Endothelial cell of umbilical vein (primary cell): ENCODE measurements at regions not wholly inside any gene's neighbourhood (a gene's known extent, or its start where the extent isn't known, plus 50 kb on each side); places are given as distances from the start of the nearest gene placed in this dataset.

Source experiments
- BruUV-seq: library from RNA; stranded (reverse); fragments of 400-500 nt; replicated peaks from 2 replicates; lab custom pipeline; 2021; lab: Mats Ljungman, UMichigan
- CTCF ChIA-PET: fragments of 300-600, 350-600 bp; sonication (Branson Sonifier 250); formaldehyde crosslinking; loops from one replicate; lab custom pipeline; 2021; ENCODE audit warnings: antibody characterized with exemption, inconsistent platforms; lab: Charles Lee
- POLR2A ChIA-PET: fragments of 300-600, 350-600 bp; sonication (Branson Sonifier 250); formaldehyde crosslinking; loops from one replicate; lab custom pipeline; 2021; ENCODE audit warnings: antibody characterized with exemption, inconsistent platforms; lab: Charles Lee
- DNase-seq: peaks from one replicate; pipeline ENCODE4 v3.0.0-alpha.2; 2011; ENCODE audit warnings: low read depth, low spot score
- FAIRE-seq: peaks from 2 replicates; lab custom pipeline; 2011; peaks lifted over from hg19 to GRCh38; lab: Jason Lieb, UNC
- H2AFZ ChIP-seq: 2 replicates; pipeline ENCODE4 v1.6.0; 2012; ENCODE audit warnings: low read depth, low read length, control low read depth, inconsistent platforms
- H3K27ac ChIP-seq: 2 replicates; pipeline ENCODE4 v1.5.1; 2011; ENCODE audit warnings: low read depth, mild to moderate bottlenecking, control low read depth, low read length, moderate library complexity; ENCODE audit not compliant: insufficient read depth
- H3K27me3 ChIP-seq, 2 experiments: 2 replicates each; pipeline versions ENCODE4 v1.6.0 to v1.6.1; 2011; ENCODE audit warnings: low read length in 2 of 2, mixed read lengths in 1 of 2; ENCODE audit not compliant: control insufficient read depth in 2 of 2, insufficient read depth in 2 of 2
- H3K36me3 ChIP-seq, 2 experiments: 2 replicates in 1 of 2; 3 replicates in 1 of 2; pipeline ENCODE4 v1.5.1; 2011; ENCODE audit warnings: low read length in 2 of 2, mild to moderate bottlenecking in 1 of 2, moderate library complexity in 1 of 2; ENCODE audit not compliant: control insufficient read depth in 2 of 2, insufficient read depth in 2 of 2; ENCODE audit errors: extremely low read depth in 1 of 2
- H3K4me1 ChIP-seq: 3 replicates; pipeline ENCODE4 v1.5.1; 2011; ENCODE audit warnings: mild to moderate bottlenecking, low read length; ENCODE audit not compliant: control insufficient read depth, insufficient read depth; ENCODE audit errors: extremely low read depth
- H3K4me2 ChIP-seq: 2 replicates; pipeline ENCODE4 v1.6.1; 2011; ENCODE audit warnings: low read length, control low read depth, mixed read lengths; ENCODE audit not compliant: insufficient read depth
- H3K4me3 ChIP-seq, 3 experiments: fragments of 200-600 bp in 1 of 3; sonication (generic), shearing (Covaris generic) in 1 of 3; replicated peaks in 1 of 3; 2 replicates each; pipeline ENCODE4 v1.5.1; 2011 to 2016; ENCODE audit warnings: control low read depth in 3 of 3, low read length in 3 of 3, mild to moderate bottlenecking in 2 of 3, inconsistent platforms in 1 of 3, low read depth in 1 of 3, moderate library complexity in 1 of 3; ENCODE audit not compliant: insufficient read depth in 1 of 3
- H3K79me2 ChIP-seq: 2 replicates; pipeline ENCODE4 v1.6.0; 2012; ENCODE audit warnings: low read length, inconsistent platforms; ENCODE audit not compliant: control insufficient read depth, insufficient read depth
- H3K9ac ChIP-seq: replicated peaks from 2 replicates; pipeline ENCODE3; 2011; ENCODE audit warnings: low read length, control low read depth; ENCODE audit not compliant: insufficient read depth; ENCODE audit errors: extremely low read depth
- H3K9me1 ChIP-seq: replicated peaks from 3 replicates; pipeline ENCODE4 v1.6.0; 2011; ENCODE audit warnings: mild to moderate bottlenecking, low read length; ENCODE audit not compliant: control insufficient read depth, insufficient read depth; ENCODE audit errors: extremely low read depth
- H3K9me3 ChIP-seq: replicated peaks from 2 replicates; pipeline ENCODE4 v1.5.1; 2012; ENCODE audit warnings: low read length, inconsistent platforms; ENCODE audit not compliant: control insufficient read depth, insufficient read depth
- H4K20me1 ChIP-seq: replicated peaks from 2 replicates; pipeline ENCODE3; 2011; ENCODE audit warnings: mild to moderate bottlenecking, low read length; ENCODE audit not compliant: control insufficient read depth, insufficient read depth; ENCODE audit errors: extremely low read depth
- EZH2 ChIP-seq: IDR thresholded peaks from 2 replicates; pipeline ENCODE4 v1.6.1; 2012; ENCODE audit warnings: borderline replicate concordance, low read depth, mild to moderate bottlenecking, moderate library complexity, low read length, inconsistent platforms; ENCODE audit not compliant: severe bottlenecking
- FOS ChIP-seq: IDR thresholded peaks from 2 replicates; pipeline ENCODE4 v1.6.1; 2011; ENCODE audit warnings: mild to moderate bottlenecking, low read length, moderate library complexity, borderline replicate concordance; ENCODE audit not compliant: insufficient read depth
- JUN ChIP-seq: IDR thresholded peaks from 2 replicates; pipeline ENCODE4 v1.6.1; 2011; ENCODE audit warnings: borderline replicate concordance, low read depth; ENCODE audit not compliant: insufficient read length, insufficient read depth
- POLR2A ChIP-seq: IDR thresholded peaks from 2 replicates; pipeline ENCODE4 v1.6.1; 2012; ENCODE audit warnings: low read depth, mild to moderate bottlenecking, control low read depth, low read length
- POLR2AphosphoS5 ChIP-seq: IDR thresholded peaks from 2 replicates; pipeline ENCODE4 v1.6.1; 2012; ENCODE audit warnings: low read depth, mild to moderate bottlenecking, control low read depth, low read length, moderate library complexity; ENCODE audit not compliant: insufficient read depth
- dilution Hi-C: fragments of 300-500 bp; cut with MboI; formaldehyde crosslinking; loops from one replicate; pipeline ENCODE4 v1.15.0; 2019; ENCODE audit warnings: low sequenced_read_pairs; ENCODE audit not compliant: extremely low pct_ligation_motif_present
- intact Hi-C: fragments of 100-400 bp; cut with micrococcal nuclease; formaldehyde crosslinking; loops from one replicate; pipeline ENCODE4 v1.10.0; 2022
- TF ChIP-seq, protein P1 (sequence below): IDR thresholded peaks from 2 replicates; pipeline ENCODE4 v1.6.1; 2011; ENCODE audit not compliant: insufficient read depth, insufficient read length
- TF ChIP-seq, protein P2 (sequence below), 2 donors: IDR thresholded peaks; 1 replicate in 1 of 2; 2 replicates in 1 of 2; pipeline ENCODE4 v1.5.1; 2011; ENCODE audit warnings: low read length in 2 of 2, mild to moderate bottlenecking in 2 of 2, moderate library complexity in 2 of 2, control low read depth in 1 of 2, inconsistent platforms in 1 of 2, low read depth in 1 of 2; ENCODE audit not compliant: insufficient read depth in 1 of 2; ENCODE audit errors: extremely low read depth in 1 of 2

DNA sequence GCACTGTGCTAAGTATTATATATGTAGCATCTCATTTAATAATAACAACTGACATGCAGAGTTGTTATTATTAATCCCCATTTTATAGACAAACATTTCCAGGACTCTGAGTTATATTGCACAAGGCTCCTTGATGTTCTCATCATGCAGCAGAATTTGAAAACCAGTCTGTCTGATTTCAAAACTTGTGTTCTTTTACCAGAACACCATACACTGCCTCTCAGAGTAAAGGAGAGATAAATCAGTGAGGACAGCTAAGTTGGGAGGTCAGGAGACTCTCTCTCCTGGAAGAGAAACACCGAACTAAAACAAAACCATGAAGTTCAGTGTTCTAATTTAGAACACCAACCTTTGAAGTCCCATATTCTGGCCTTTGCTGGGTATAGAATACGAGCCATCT is 92.7 kb upstream of the TNC start:
- FAIRE-seq (no peak), DNase-seq (no peak)
- Histone ChIP-seq H3K27me3 (no peaks in the 10 kb centered on the region), H3K27ac (no peak overlapping the region), H3K79me2 (no peaks in the 10 kb centered on the region), H3K36me3 (no peaks in the 10 kb centered on the region), H2AFZ (no peak overlapping the region), H4K20me1 (no peaks in the 10 kb centered on the region), H3K9ac (no peak overlapping the region), H3K9me3 (no peaks in the 10 kb centered on the region), H3K4me1 (no peaks in the 10 kb centered on the region), H3K4me3 (no peak overlapping the region), H3K4me2 (no peak overlapping the region), H3K9me1 (no peaks in the 10 kb centered on the region)
- ChIA-PET CTCF (interaction anchor here (1.1 kb wide), 1 partner anchor 9 kb away, joined by 3 read pairs; no protein-coding TSS in a partner anchor), POLR2A (no interaction called here)
- intact Hi-C loops (no loop called here), dilution Hi-C loops (no loop called here)
- no TSS peak for BruUV-seq
- TF ChIP-seq FOS: no peak
- no peak for TF ChIP-seq EZH2
- TF ChIP-seq, protein P1, sequence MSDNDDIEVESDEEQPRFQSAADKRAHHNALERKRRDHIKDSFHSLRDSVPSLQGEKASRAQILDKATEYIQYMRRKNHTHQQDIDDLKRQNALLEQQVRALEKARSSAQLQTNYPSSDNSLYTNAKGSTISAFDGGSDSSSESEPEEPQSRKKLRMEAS: no peak
- no peak for TF ChIP-seq POLR2A
- no peak for TF ChIP-seq JUN
- TF ChIP-seq, protein P2, sequence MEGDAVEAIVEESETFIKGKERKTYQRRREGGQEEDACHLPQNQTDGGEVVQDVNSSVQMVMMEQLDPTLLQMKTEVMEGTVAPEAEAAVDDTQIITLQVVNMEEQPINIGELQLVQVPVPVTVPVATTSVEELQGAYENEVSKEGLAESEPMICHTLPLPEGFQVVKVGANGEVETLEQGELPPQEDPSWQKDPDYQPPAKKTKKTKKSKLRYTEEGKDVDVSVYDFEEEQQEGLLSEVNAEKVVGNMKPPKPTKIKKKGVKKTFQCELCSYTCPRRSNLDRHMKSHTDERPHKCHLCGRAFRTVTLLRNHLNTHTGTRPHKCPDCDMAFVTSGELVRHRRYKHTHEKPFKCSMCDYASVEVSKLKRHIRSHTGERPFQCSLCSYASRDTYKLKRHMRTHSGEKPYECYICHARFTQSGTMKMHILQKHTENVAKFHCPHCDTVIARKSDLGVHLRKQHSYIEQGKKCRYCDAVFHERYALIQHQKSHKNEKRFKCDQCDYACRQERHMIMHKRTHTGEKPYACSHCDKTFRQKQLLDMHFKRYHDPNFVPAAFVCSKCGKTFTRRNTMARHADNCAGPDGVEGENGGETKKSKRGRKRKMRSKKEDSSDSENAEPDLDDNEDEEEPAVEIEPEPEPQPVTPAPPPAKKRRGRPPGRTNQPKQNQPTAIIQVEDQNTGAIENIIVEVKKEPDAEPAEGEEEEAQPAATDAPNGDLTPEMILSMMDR (IDR thresholded peaks at IDR 0.05; ENCODE audit: extremely low read depth in 1 of 2, insufficient read depth in 1 of 2, low read depth in 1 of 2, low read length in 2 of 2): no peak
- no peak for TF ChIP-seq POLR2AphosphoS5
